GM12892 (cell line): ENCODE measurements at regions not wholly inside any gene's neighbourhood (a gene's known extent, or its start where the extent isn't known, plus 50 kb on each side); places are given as distances from the start of the nearest gene placed in this dataset.

Experiments
- POLR2A ChIP-seq: IDR thresholded peaks from 2 replicates; pipeline ENCODE4 v1.6.1; 2011; ENCODE audit warnings: low read depth, low read length, control low read depth
- POLR2AphosphoS5 ChIP-seq: IDR thresholded peaks from 2 replicates; pipeline ENCODE4 v1.6.1; 2011; ENCODE audit warnings: low read depth, low read length, control low read depth
- TAF1 ChIP-seq: IDR thresholded peaks from 2 replicates; pipeline ENCODE4 v1.6.1; 2011; ENCODE audit warnings: low read depth, mild to moderate bottlenecking, control low read depth, low read length, borderline replicate concordance

- TF ChIP-seq POLR2AphosphoS5 (no peak), TAF1 (no peak), POLR2A (no peak)
Observed at GRCh38 chr15:70587896-70588567, 175.3 kb downstream of the UACA start.
